Suprapubic skin (tissue), 4 donors: ENCODE measurements at regions not wholly inside any gene's neighbourhood (a gene's known extent, or its start where the extent isn't known, plus 50 kb on each side); places are given as distances from the start of the nearest gene placed in this dataset.

Experiments
- CTCF ChIP-seq, 2 donors: fragments of 200-600 bp in 1 of 2; fragments of 450-650 bp in 1 of 2; sonication (generic) in 1 of 2; IDR thresholded peaks; one replicate each; pipeline ENCODE4 v1.5.1; 2016 to 2019; ENCODE audit warnings: antibody characterized with exemption in 2 of 2, mild to moderate bottlenecking in 1 of 2, moderate library complexity in 1 of 2
- POLR2A ChIP-seq, 2 donors: fragments of 450-650 bp; IDR thresholded peaks; one replicate each; pipeline ENCODE4 v1.6.1; 2017; ENCODE audit warnings: antibody characterized with exemption in 2 of 2, mild to moderate bottlenecking in 2 of 2, moderate library complexity in 2 of 2
- POLR2AphosphoS5 ChIP-seq, 3 donors: sonication (generic); formaldehyde crosslinking; IDR thresholded peaks; one replicate each; pipeline ENCODE4 v1.6.1; 2017; ENCODE audit warnings: antibody characterized with exemption in 3 of 3

- TF ChIP-seq CTCF (IDR thresholded peaks at IDR 0.05) (no peak), POLR2A (IDR thresholded peaks at IDR 0.05) (no peak), POLR2AphosphoS5 (IDR thresholded peaks at IDR 0.05) (no peak)
Observed at GRCh38 chr3:44175070-44175469, 66.6 kb upstream of the TOPAZ1 start.
